GM12872 (cell line): ENCODE measurements at regions not wholly inside any gene's neighbourhood (a gene's known extent, or its start where the extent isn't known, plus 50 kb on each side); places are given as distances from the start of the nearest gene placed in this dataset.

Experiments
- TF ChIP-seq, protein P1 (sequence below): IDR thresholded peaks from 3 replicates; pipeline ENCODE4 v1.5.1; 2011; ENCODE audit warnings: low read depth, mild to moderate bottlenecking, low read length, moderate library complexity; ENCODE audit not compliant: insufficient read depth

DNA sequence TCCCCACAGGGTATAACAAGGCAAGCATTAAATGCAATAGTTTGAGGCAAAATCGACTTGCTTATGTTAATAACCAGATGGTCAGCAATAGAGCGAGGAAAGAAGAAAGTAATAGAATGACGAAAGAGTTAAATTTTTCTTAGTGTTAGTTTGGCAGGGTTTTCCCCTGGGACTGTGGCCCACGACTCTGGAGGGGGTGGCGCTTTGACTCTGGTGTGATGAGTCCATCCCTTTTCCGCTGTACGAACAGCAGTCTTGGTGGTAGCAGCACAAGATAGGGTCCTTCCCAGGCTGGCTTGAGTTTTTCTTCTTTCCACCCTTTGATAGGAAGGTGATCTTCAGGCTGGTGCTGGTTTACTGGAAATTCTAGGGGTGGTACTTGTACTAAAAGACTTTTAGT lies 69.2 kb upstream of the GMDS start:
- TF ChIP-seq, protein P1, sequence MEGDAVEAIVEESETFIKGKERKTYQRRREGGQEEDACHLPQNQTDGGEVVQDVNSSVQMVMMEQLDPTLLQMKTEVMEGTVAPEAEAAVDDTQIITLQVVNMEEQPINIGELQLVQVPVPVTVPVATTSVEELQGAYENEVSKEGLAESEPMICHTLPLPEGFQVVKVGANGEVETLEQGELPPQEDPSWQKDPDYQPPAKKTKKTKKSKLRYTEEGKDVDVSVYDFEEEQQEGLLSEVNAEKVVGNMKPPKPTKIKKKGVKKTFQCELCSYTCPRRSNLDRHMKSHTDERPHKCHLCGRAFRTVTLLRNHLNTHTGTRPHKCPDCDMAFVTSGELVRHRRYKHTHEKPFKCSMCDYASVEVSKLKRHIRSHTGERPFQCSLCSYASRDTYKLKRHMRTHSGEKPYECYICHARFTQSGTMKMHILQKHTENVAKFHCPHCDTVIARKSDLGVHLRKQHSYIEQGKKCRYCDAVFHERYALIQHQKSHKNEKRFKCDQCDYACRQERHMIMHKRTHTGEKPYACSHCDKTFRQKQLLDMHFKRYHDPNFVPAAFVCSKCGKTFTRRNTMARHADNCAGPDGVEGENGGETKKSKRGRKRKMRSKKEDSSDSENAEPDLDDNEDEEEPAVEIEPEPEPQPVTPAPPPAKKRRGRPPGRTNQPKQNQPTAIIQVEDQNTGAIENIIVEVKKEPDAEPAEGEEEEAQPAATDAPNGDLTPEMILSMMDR, result no peak

DNA sequence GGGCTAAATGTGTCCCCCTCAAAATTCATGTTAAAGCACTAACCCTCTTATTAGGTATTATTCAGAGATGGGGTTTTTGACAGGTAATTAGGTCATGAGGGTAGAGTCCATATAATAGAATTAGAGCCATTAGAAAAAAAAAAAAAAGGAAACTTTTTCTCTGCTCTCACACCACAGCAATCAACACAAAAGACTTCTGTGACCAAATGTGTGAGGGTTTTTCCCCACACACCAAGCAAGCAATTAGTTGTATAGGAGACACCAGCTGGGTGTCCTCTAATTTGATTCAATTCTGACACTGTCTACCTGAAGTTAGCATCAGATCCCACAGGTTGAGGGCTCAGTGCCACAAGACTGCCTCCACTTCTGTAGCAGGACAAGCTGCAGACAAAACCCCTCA lies 64.6 kb upstream of the GMDS start:
- TF ChIP-seq, protein P1, result no peak

DNA sequence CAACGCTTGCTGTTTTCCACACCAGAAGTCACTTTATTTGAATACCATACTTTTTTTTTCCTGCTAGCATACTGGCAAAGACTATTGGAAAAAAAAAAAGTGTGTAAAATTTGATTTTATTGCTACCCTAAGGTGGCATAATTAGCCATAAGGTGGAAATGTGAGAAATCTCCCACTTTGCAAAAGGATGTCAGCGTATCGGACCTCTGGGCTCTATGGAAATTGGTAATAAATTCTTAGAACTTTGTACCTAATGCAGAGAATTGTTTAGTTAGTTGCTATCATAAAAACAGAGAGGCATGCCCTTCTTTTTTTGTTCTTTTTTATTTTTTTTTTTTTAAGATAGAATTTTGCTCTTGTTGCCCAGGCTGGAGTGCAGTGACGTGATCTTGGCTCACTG lies 63.7 kb upstream of the GMDS start:
- TF ChIP-seq, protein P1, result no peak

DNA sequence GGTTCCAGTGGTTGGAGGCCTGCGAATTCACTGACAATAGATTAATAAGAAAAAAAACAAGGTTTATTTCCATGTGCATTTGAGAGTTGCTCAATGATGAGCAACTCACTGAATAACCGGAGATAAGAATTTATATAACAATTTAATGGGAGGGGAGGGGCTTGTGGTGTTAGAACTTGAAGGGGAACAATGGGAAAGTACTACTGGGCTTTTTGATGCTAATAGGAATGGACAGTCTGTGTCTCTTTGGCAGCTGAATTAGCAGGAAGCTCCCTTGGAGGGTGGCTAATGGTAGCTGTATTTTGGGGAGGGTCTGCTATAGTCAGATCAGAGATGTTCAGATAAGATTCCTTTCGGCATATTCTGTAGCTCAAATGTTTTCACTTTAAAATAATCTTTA lies 62.4 kb upstream of the GMDS start:
- TF ChIP-seq, protein P1, result no peak

DNA sequence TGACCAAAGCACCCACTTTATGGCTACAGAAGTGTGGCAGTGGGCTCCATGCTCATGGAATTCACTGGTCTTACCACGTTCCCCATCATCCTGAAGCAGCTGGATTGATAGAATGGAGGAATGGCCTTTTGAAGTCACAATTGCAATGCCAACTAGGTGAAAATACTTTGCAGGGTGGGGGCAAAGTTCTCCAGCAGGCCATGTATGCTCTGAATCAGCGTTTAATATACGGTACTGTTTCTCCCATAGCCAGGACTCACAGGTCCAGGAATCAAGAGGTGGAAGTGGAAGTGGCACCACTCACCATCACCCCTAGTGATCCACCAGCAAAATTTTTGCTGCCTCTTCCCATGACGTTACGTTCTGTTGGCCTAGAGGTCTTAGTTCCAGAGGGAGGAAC lies 60.5 kb upstream of the GMDS start:
- TF ChIP-seq, protein P1, result no peak

DNA sequence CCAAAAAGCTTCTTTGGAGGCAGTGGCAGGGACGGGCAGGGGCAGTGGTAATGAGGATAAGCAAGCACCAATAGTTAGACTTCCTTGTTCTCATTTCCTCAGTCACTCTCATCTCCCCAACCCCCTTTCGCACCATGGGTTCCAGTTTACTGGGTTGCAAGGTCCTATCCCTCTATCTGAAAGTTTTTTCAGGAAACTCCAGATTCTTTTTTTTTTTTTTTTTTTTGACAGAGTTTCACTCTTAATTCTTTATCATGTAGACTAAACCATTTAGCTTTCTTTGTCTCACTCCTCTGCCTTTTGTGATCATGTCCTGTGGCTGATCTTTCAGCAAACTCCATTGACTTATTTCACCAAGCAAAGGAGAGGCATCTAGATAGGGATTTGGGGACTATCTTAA lies 51.4 kb upstream of the GMDS start:
- TF ChIP-seq, protein P1, result no peak
